ENCODE measurements at regions not wholly inside any gene's neighbourhood (a gene's known extent, or its start where the extent isn't known, plus 50 kb on each side); places are given as distances from the start of the nearest gene placed in this dataset.

GRCh38 chr1:220338759-220339158, 66.5 kb upstream of the RAB3GAP2 start:
- Histone ChIP-seq H2AFZ (ENCODE audit: low read depth, low read length) (no peak overlapping the region), H4K20me1 (ENCODE audit: insufficient read depth, low read length) (no peaks in the 10 kb centered on the region), H3K9ac (ENCODE audit: low read length) (no peak overlapping the region), H3K9me3 (ENCODE audit: insufficient read depth, low read length) (no peaks in the 10 kb centered on the region), H3K27me3 (ENCODE audit: low read depth, low read length) (no peaks in the 10 kb centered on the region), H3K4me2 (ENCODE audit: low read length) (no peak overlapping the region), H3K36me3 (replicated peaks; ENCODE audit: low read depth, low read length) (no peaks in the 10 kb centered on the region), H3K4me3 (ENCODE audit: low read length) (no peak overlapping the region), H3K79me2 (ENCODE audit: low read length) (no peaks in the 10 kb centered on the region), H3K4me1 (ENCODE audit: low read length) (peaks cover 6% of the 10 kb centered on the region; the same call in 1 of the 2 replicates), H3K27ac (ENCODE audit: low read length) (no peak overlapping the region)
- TF ChIP-seq CTCF (IDR thresholded peaks at IDR 0.05; ENCODE audit: low read depth, low read length) (no peak), EZH2phosphoT487 (IDR thresholded peaks at IDR 0.05; ENCODE audit: low read depth) (no peak)

DNA sequence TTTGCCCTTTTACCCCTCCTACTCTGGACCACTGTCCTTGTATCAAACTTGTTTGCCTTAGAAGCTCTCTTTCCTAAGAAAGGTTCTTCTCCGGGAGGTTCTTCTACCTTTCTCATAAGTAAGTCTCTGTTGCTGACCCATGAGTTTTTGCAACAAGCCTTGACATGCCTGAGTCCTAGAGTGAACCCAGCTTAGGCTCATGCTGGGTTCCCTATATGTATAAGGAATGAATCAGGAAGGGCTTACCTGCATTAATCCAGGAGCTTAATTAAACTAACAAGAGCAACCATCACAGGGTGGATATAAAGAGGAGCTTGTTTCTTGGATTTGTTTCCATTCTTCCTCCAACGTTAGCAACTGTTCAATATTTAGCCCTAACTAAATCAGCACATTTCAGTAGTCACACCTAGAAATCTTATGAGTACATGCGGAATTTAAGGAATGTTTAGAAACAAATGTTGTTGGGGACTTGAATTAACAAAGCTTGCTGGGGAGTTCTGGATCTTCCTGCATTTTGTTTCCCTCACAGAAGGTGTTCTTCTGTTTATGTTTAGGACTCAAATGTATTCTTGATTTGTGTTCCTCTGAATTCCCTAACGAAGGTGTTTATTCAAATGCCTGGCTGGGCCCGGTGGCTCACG, 64.3 kb upstream of the RAB3GAP2 start:
- H2AFZ ChIP-seq (ENCODE audit: low read depth, low read length), result no peak overlapping the region
- TF ChIP-seq CTCF (IDR thresholded peaks at IDR 0.05; ENCODE audit: low read depth, low read length) (no peak), EZH2phosphoT487 (IDR thresholded peaks at IDR 0.05; ENCODE audit: low read depth) (no peak)
- H4K20me1 ChIP-seq (ENCODE audit: insufficient read depth, low read length), result no peaks in the 10 kb centered on the region
- peaks cover 10% of the 10 kb centered on the region; the same call in 1 of the 2 replicates for H3K4me1 ChIP-seq (ENCODE audit: low read length)
- H3K4me3 ChIP-seq (ENCODE audit: low read length), result no peak overlapping the region
- no peaks in the 10 kb centered on the region for H3K79me2 ChIP-seq (ENCODE audit: low read length)
- H3K9ac ChIP-seq (ENCODE audit: low read length), result no peak overlapping the region
- H3K4me2 ChIP-seq (ENCODE audit: low read length), result no peak overlapping the region
- no peaks in the 10 kb centered on the region for H3K36me3 ChIP-seq (replicated peaks; ENCODE audit: low read depth, low read length)
- H3K9me3 ChIP-seq (ENCODE audit: insufficient read depth, low read length), result no peaks in the 10 kb centered on the region
- H3K27me3 ChIP-seq (ENCODE audit: low read depth, low read length), result no peaks in the 10 kb centered on the region
- H3K27ac ChIP-seq (ENCODE audit: low read length), result no peak overlapping the region

DNA sequence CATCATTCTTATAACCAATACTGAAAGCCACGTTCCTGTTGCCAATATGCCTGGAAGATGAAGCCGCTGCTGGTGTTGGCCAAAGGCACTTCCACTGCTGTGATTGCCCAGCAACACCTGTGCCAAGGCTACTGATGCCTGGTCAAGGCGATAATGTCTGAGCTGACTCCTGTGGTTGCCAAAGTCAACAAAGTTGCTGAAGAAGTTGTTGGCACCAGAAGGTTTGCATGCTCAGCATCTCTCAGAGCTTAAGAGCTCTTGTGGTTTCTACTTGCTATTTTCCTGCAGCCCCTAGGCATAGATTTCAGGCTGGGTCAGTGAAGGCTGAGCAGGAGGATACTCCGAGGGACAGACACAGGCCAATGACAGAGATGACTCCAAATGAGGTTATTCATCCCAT, 63.4 kb upstream of the RAB3GAP2 start:
- H4K20me1 ChIP-seq (ENCODE audit: insufficient read depth, low read length), result no peaks in the 10 kb centered on the region

GRCh38 chr1:220331318-220331717, 59.1 kb upstream of the RAB3GAP2 start:
- H2AFZ ChIP-seq (ENCODE audit: low read depth, low read length), result no peak overlapping the region
- no peaks in the 10 kb centered on the region for H3K9me3 ChIP-seq (ENCODE audit: insufficient read depth, low read length)

More for the DNA sequence above, 63.4 kb upstream of the RAB3GAP2 start:
- Histone ChIP-seq H3K4me2 (ENCODE audit: low read length) (no peak overlapping the region), H3K4me3 (ENCODE audit: low read length) (no peak overlapping the region), H3K9ac (ENCODE audit: low read length) (no peak overlapping the region), H3K27me3 (ENCODE audit: low read depth, low read length) (no peaks in the 10 kb centered on the region), H2AFZ (ENCODE audit: low read depth, low read length) (no peak overlapping the region), H3K4me1 (ENCODE audit: low read length) (peaks cover 10% of the 10 kb centered on the region; the same call in 1 of the 2 replicates), H3K79me2 (ENCODE audit: low read length) (no peaks in the 10 kb centered on the region), H3K27ac (ENCODE audit: low read length) (no peak overlapping the region), H3K9me3 (ENCODE audit: insufficient read depth, low read length) (no peaks in the 10 kb centered on the region), H3K36me3 (replicated peaks; ENCODE audit: low read depth, low read length) (no peaks in the 10 kb centered on the region)
- TF ChIP-seq CTCF (IDR thresholded peaks at IDR 0.05; ENCODE audit: low read depth, low read length) (no peak), EZH2phosphoT487 (IDR thresholded peaks at IDR 0.05; ENCODE audit: low read depth) (no peak)

More at GRCh38 chr1:220331318-220331717, 59.1 kb upstream of the RAB3GAP2 start:
- H3K36me3 ChIP-seq (replicated peaks; ENCODE audit: low read depth, low read length), result no peaks in the 10 kb centered on the region
- no peak overlapping the region for H3K9ac ChIP-seq (ENCODE audit: low read length)
- H3K4me1 ChIP-seq (ENCODE audit: low read length), result 0 out of 2 replicates have a peak, but pooled peaks cover 4% of the 10 kb centered on the region
- TF ChIP-seq CTCF (IDR thresholded peaks at IDR 0.05; ENCODE audit: low read depth, low read length) (no peak), EZH2phosphoT487 (IDR thresholded peaks at IDR 0.05; ENCODE audit: low read depth) (no peak)
- H3K4me2 ChIP-seq (ENCODE audit: low read length), result no peak overlapping the region
- no peaks in the 10 kb centered on the region for H3K27me3 ChIP-seq (ENCODE audit: low read depth, low read length)
- no peaks in the 10 kb centered on the region for H4K20me1 ChIP-seq (ENCODE audit: insufficient read depth, low read length)
- no peaks in the 10 kb centered on the region for H3K79me2 ChIP-seq (ENCODE audit: low read length)
- H3K4me3 ChIP-seq (ENCODE audit: low read length), result no peak overlapping the region
- H3K27ac ChIP-seq (ENCODE audit: low read length), result no peak overlapping the region

Data from OCI-LY3 (cell line).